Subcutaneous abdominal adipose tissue (tissue), 5 donors: ENCODE measurements at regions not wholly inside any gene's neighbourhood (a gene's known extent, or its start where the extent isn't known, plus 50 kb on each side); places are given as distances from the start of the nearest gene placed in this dataset.

Experiments
- H3K27ac ChIP-seq: one replicate; pipeline ENCODE4 v1.7.0; 2013; ENCODE audit warnings: low read depth, mild to moderate bottlenecking, inconsistent platforms, low read length, moderate library complexity
- H3K27me3 ChIP-seq, 5 donors: one replicate each; pipeline ENCODE4 v1.7.0; 2013; ENCODE audit warnings: low read length in 5 of 5, inconsistent platforms in 1 of 5; ENCODE audit not compliant: control insufficient read depth in 5 of 5, insufficient read depth in 4 of 5
- H3K36me3 ChIP-seq, 5 donors: one replicate each; pipeline ENCODE4 v1.7.0; 2013; ENCODE audit warnings: low read length in 5 of 5; ENCODE audit not compliant: control insufficient read depth in 5 of 5, insufficient read depth in 5 of 5
- H3K4me1 ChIP-seq, 5 donors: one replicate each; pipeline ENCODE4 v1.7.0; 2013; ENCODE audit warnings: low read length in 5 of 5, mild to moderate bottlenecking in 3 of 5, moderate library complexity in 1 of 5; ENCODE audit not compliant: control insufficient read depth in 5 of 5, insufficient read depth in 5 of 5
- H3K4me3 ChIP-seq, 5 donors: one replicate each; pipeline ENCODE4 v1.7.0; 2013; ENCODE audit warnings: low read length in 5 of 5, low read depth in 1 of 5
- H3K9ac ChIP-seq, 5 donors: one replicate each; pipeline ENCODE4 v1.7.0; 2013; ENCODE audit warnings: low read length in 5 of 5, mild to moderate bottlenecking in 4 of 5, moderate library complexity in 3 of 5
- H3K9me3 ChIP-seq, 5 donors: one replicate each; pipeline ENCODE4 v1.7.0; 2013; ENCODE audit warnings: low read length in 5 of 5; ENCODE audit not compliant: control insufficient read depth in 5 of 5
- donor health status: healthy.
- donor health status: healthy.
- donor health status: healthy.
- donor health status: healthy.
- donor health status: healthy.

DNA sequence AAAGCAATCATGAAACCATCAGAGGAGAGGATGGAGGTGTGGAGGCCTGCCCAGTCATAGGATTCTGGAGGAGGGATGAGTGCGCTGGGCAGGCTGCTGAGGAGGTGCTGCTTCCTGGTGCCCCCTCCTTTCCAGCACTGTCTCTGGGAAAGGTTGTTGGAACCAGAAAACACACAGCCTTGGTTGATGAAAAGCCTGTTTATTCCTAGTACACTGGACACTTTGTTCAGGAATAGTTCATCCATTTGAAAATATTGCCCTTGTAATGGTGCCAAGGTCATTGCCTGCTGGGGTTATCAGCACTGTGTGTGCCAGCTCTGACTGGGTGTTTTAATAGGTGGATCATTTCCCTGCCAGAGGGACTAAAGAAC is 83.7 kb upstream of the ARMC2 start:
- no peak overlapping the region for H3K9ac ChIP-seq

DNA sequence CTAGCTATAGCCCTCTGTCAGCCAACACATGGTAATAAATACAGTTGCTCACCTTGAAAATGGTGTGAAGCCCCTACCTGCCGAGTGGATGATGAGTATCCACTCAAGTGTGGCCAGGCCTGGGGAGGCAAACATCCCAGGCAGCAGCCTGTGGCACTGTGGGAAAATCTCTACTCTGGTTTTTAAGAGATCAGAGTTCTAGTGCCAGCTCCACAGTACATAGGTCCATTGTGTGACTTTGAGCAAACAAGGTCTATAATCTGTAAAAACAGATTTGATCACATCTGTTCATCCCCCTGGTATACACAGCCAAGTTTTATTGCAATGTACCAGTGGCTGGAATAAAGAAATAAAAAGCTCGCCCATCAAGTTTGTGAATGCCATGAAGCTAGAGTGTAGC is 82.7 kb upstream of the ARMC2 start:
- Histone ChIP-seq H3K4me3 (no peak overlapping the region), H3K27ac (no peak overlapping the region), H3K4me1 (peaks cover 0 to 8% (median 5%) of the 10 kb centered on the region in 5 donors), H3K36me3 (no peaks in the 10 kb centered on the region), H3K9me3 (no peaks in the 10 kb centered on the region), H3K9ac (no peak overlapping the region), H3K27me3 (no peaks in the 10 kb centered on the region)

More for the DNA sequence above, 83.7 kb upstream of the ARMC2 start:
- H3K9me3 ChIP-seq, result no peaks in the 10 kb centered on the region
- H3K27ac ChIP-seq, result no peak overlapping the region
- H3K4me1 ChIP-seq, result peaks cover 0 to 11% (median 7%) of the 10 kb centered on the region in 5 donors
- no peak overlapping the region for H3K4me3 ChIP-seq
- H3K36me3 ChIP-seq, result no peaks in the 10 kb centered on the region
- no peaks in the 10 kb centered on the region for H3K27me3 ChIP-seq

DNA sequence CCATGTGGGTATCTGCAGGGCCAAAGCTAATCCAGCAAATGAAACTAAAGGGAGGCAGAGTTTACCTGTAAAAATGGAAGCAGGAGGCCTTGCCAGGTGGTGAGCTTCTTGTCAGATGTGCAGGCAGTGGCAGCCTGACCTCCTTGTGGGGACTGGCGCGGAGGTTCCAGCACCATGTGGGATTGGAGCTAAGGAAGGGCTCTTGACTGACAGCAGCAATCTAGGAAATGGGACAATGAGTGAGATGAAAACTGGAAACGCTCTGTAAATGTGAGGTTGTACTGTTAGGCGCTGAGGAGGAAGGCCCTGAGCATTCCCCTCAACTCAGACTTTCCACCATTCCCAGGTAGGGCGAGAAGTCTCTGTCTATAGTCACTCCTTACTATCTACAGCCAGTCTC is 81.8 kb upstream of the ARMC2 start:
- Histone ChIP-seq H3K27me3 (no peaks in the 10 kb centered on the region), H3K36me3 (no peaks in the 10 kb centered on the region), H3K4me3 (no peak overlapping the region), H3K4me1 (no peaks in the 10 kb centered on the region), H3K27ac (no peak overlapping the region), H3K9me3 (no peaks in the 10 kb centered on the region), H3K9ac (no peak overlapping the region)

DNA sequence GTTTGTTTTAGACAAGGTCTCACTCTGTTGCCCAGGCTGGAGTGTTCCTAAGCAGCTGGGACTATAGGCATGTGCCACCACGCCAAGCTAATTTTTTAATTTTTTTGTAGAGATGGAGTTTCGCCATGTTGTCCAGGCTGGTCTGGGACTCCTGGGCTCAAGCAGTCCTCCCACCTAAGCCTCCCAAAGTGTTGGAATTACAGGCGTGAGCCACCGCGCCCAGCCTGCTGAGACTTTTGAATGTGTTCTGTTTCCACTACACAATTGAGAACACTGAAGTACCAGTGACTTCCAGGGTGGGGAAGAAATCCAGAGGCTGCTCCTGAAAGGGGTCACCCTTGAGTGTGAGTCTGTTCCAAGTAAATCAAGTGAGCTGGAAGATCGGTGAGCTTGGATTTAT is 81.3 kb upstream of the ARMC2 start:
- H3K27me3 ChIP-seq, result no peaks in the 10 kb centered on the region
- no peak overlapping the region for H3K27ac ChIP-seq
- no peak overlapping the region for H3K9ac ChIP-seq

DNA sequence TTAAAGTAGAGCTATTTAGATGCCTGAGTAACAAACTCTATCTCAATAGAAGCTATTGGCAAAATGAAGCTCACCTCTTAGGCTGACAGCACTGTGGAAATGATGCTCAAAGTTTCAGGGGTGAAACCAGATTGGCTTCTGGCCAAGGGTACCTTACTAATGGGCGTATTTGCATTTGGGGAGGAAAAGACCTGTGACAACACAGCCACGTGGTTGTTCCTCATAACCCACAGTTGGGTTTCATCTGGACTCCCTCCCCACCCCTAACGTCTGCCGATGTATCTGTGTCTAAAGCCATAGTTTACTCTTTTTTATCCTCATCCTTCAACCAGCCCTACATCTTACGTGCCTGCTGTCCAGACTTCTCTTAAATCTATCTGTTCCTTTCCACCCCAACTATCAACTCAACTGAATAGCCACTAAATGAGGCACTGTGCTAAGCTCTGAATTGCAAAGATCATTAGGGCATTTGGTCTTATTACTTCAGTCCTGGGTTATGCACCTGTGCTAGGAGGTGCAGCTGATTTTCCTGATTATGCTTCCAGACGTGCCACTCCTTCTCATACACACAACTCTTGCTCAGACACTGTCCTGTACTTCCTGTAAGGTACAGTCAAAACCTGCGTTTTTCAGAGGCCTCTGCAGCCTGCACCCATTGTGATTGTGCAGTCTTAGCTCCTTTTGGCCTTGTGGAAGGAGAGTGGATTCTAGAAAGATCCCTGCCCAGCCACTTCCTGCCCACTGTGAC is 80.6 kb upstream of the ARMC2 start:
- Histone ChIP-seq H3K4me1 (no peaks in the 10 kb centered on the region), H3K27me3 (no peaks in the 10 kb centered on the region), H3K9me3 (no peaks in the 10 kb centered on the region), H3K27ac (no peak overlapping the region), H3K4me3 (no peak overlapping the region), H3K9ac (no peak overlapping the region), H3K36me3 (no peaks in the 10 kb centered on the region)

More for the DNA sequence above, 81.3 kb upstream of the ARMC2 start:
- Histone ChIP-seq H3K4me3 (no peak overlapping the region), H3K4me1 (no peaks in the 10 kb centered on the region), H3K36me3 (no peaks in the 10 kb centered on the region), H3K9me3 (no peaks in the 10 kb centered on the region)

DNA sequence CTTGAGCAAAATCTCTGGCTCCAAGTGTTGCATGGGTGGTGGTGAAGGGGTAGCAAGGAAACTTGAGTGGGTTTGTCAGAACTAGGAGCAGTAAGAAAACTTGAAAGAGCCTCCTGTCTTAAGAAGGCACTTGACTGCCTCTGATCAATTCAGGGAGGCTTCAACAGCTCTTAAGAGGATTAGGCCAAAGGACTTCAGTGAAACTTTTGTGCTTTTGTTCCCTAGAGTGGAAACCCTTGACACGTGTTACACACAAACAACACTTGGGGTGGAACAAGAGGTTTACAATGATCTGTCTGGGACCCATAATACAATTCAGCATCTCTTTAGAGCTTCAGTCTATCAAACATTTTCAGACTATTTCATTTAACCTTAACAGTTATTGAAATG is 80.1 kb upstream of the ARMC2 start:
- Histone ChIP-seq H3K27ac (no peak overlapping the region), H3K4me1 (no peaks in the 10 kb centered on the region), H3K27me3 (no peaks in the 10 kb centered on the region), H3K9me3 (no peaks in the 10 kb centered on the region), H3K9ac (no peak overlapping the region), H3K4me3 (no peak overlapping the region), H3K36me3 (no peaks in the 10 kb centered on the region)

DNA sequence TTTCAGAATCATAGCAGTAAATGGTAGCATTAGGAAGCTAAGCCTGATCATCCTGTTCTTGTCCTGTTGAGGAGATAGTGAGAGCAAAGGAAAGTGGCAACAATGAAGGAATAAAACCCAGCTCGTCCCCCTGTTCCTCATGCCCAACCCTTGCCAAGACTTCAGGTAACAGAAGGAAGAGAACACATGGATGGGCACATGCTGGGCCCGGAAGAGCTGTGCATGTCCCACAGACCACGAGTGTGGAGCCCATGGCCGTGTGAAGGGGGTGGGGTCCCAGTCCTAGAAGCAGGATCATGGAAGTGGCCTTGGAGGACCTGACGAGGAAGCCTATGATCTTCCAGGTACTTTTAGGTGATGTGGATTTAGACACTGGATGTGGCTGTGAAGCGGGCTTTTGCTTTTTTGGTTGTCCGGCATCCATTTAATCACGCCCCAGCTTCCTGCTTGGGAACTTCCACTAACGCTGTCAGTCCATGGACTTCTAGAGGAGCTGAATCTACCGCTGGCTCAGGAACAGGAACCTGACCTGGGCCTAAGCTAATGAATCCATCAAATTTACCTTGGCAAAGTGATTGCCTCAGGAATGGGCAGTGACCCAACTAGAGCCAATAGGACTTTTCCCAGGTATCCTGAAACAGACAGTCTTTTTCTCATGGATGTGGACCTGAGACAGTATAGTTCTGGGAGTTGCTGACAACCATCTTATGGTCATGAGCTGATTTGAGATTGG is 79.3 kb upstream of the ARMC2 start:
- Histone ChIP-seq H3K4me1 (no peaks in the 10 kb centered on the region), H3K27me3 (no peaks in the 10 kb centered on the region), H3K4me3 (no peak overlapping the region), H3K9me3 (no peaks in the 10 kb centered on the region), H3K27ac (no peak overlapping the region), H3K36me3 (no peaks in the 10 kb centered on the region), H3K9ac (no peak overlapping the region)

DNA sequence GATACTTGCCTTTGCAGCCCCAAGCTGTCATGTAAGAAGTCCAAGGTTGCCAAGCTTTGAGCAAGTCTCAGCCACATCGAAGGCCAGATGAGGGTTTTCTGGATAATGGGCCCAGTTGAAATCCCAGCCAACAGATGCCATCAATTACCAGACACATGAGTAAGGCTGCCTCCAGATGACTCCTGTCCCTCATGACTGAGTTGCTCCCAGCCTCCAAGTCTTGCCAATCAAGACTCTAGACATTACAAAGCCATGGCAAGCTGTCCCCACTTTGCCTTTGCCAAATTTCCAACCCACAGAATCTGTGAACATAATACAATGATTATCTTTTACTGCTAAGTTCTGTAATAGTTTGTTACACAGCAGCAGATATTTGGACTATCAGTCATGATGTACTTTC is 76.8 kb upstream of the ARMC2 start:
- Histone ChIP-seq H3K9me3 (no peaks in the 10 kb centered on the region), H3K36me3 (no peaks in the 10 kb centered on the region)

DNA sequence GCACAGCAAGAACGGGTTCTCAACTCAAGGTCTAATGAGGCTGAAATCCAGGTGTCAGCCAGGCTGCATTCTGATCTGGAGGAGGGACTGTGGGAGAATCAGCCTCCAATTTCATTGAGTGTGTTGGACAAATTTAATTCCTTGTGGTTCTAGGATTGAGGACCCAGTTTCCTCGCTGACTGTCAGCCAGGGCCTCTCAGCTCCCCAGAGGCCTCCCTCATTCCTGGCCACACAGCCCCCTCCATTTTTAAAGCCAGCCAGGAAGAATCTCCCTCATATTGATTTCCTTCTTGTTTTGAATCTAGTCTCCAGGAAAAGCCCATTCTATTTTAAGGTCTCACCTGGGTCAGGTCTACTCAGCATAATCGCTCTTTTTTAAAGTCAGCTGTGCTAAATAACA is 73.7 kb upstream of the ARMC2 start:
- no peaks in the 10 kb centered on the region for H3K4me1 ChIP-seq
- H3K4me3 ChIP-seq, result no peak overlapping the region
- H3K9ac ChIP-seq, result no peak overlapping the region
- H3K36me3 ChIP-seq, result no peaks in the 10 kb centered on the region
- H3K9me3 ChIP-seq, result no peaks in the 10 kb centered on the region
- no peak overlapping the region for H3K27ac ChIP-seq
- no peaks in the 10 kb centered on the region for H3K27me3 ChIP-seq

More for the DNA sequence above, 76.8 kb upstream of the ARMC2 start:
- H3K27ac ChIP-seq, result no peak overlapping the region
- H3K4me3 ChIP-seq, result no peak overlapping the region
- H3K9ac ChIP-seq, result no peak overlapping the region
- H3K27me3 ChIP-seq, result no peaks in the 10 kb centered on the region
- H3K4me1 ChIP-seq, result no peaks in the 10 kb centered on the region

DNA sequence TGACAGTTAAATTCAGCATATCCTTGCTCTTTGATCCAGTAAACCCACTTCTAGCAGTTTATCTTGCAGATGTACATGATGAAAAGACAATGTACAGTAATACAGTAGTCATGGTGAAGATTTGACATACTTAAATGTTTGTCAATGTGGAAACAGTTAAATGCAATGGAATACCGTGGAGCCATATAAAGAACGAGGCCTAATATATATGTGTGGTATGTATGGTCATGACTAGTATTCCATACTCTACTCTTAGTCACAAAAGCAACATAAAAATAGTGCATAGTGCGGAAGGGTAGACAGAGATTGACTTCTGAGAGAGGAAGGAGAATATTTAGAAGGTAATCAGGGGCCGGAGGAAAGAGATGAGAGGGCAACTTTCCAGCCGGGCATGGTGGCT is 70.7 kb upstream of the ARMC2 start:
- H3K36me3 ChIP-seq, result no peaks in the 10 kb centered on the region
- no peaks in the 10 kb centered on the region for H3K9me3 ChIP-seq
- no peak overlapping the region for H3K9ac ChIP-seq
- H3K27ac ChIP-seq, result no peak overlapping the region
- H3K4me1 ChIP-seq, result peaks cover 2 to 14% (median 10%) of the 10 kb centered on the region in 5 donors
- no peaks in the 10 kb centered on the region for H3K27me3 ChIP-seq
- H3K4me3 ChIP-seq, result no peak overlapping the region
